HEK293 (cell line): ENCODE measurements at regions not wholly inside any gene's neighbourhood (a gene's known extent, or its start where the extent isn't known, plus 50 kb on each side); places are given as distances from the start of the nearest gene placed in this dataset.

Source experiments
- CTCF ChIA-PET: fragments of 350-600 bp; formaldehyde crosslinking; extraction: SDS; loops from one replicate; lab custom pipeline; 2021; ENCODE audit warnings: antibody characterized with exemption; lab: Yijun Ruan, JAX
- POLR2A ChIA-PET: fragments of 300-600 bp; formaldehyde crosslinking; extraction: SDS; loops from one replicate; lab custom pipeline; 2020; ENCODE audit warnings: antibody characterized with exemption, inconsistent platforms; lab: Yijun Ruan, JAX
- H3K27ac ChIP-seq: fragments of 200-500 bp; sonication (Bioruptor generic); 2 replicates; pipeline ENCODE4 v1.5.1; 2014; ENCODE audit warnings: low read depth, low read length, control low read depth, inconsistent platforms; ENCODE audit errors: extremely low read depth
- H3K36me3 ChIP-seq, 2 experiments: fragments of 200-500 bp in 1 of 2; sonication (Bioruptor generic) in 1 of 2; 1 replicate in 1 of 2; 2 replicates in 1 of 2; pipeline ENCODE4 v1.5.1; 2014 to 2017; ENCODE audit warnings: inconsistent platforms in 2 of 2, low read length in 2 of 2; ENCODE audit not compliant: control insufficient read depth in 2 of 2, insufficient read depth in 1 of 2
- H3K4me1 ChIP-seq: fragments of 200-500 bp; sonication (Bioruptor generic); 2 replicates; pipeline ENCODE4 v1.5.1; 2014; ENCODE audit warnings: mild to moderate bottlenecking, low read length, inconsistent platforms; ENCODE audit not compliant: control insufficient read depth, insufficient read depth
- H3K4me3 ChIP-seq: 2 replicates; pipeline ENCODE4 v1.5.1; 2011; ENCODE audit warnings: low read depth, mild to moderate bottlenecking, control low read depth, low read length, moderate library complexity
- H3K9me3 ChIP-seq: fragments of 200-500 bp; sonication (Bioruptor generic); 2 replicates; pipeline ENCODE4 v1.5.1; 2014; ENCODE audit warnings: low read depth, low read length, inconsistent platforms; ENCODE audit not compliant: control insufficient read depth, insufficient read depth
- BCL6B ChIP-seq: fragments of 450-650 bp; formaldehyde crosslinking; IDR thresholded peaks from 2 replicates; pipeline ENCODE4 v1.5.1; 2017; ENCODE audit warnings: missing biosample characterization, missing genetic modification characterization
- MYNN ChIP-seq: fragments of 450-650 bp; formaldehyde crosslinking; IDR thresholded peaks from 2 replicates; pipeline ENCODE4 v1.5.1; 2016; ENCODE audit warnings: missing biosample characterization, missing genetic modification characterization, borderline replicate concordance
- MZF1 ChIP-seq: fragments of 450-650 bp; formaldehyde crosslinking; IDR thresholded peaks from 2 replicates; pipeline ENCODE4 v1.5.1; 2017; ENCODE audit warnings: missing biosample characterization, missing genetic modification characterization, borderline replicate concordance
- OSR2 ChIP-seq: fragments of 450-650 bp; formaldehyde crosslinking; IDR thresholded peaks from 2 replicates; pipeline ENCODE4 v1.5.1; 2016; ENCODE audit warnings: missing biosample characterization, missing genetic modification characterization
- SCRT2 ChIP-seq: fragments of 450-650 bp; formaldehyde crosslinking; IDR thresholded peaks from 2 replicates; pipeline ENCODE4 v1.5.1; 2016; ENCODE audit warnings: missing biosample characterization, missing genetic modification characterization
- SETDB1 ChIP-seq: IDR thresholded peaks from one replicate; pipeline ENCODE4 v1.6.1; 2017; ENCODE audit warnings: mild to moderate bottlenecking, low read length, moderate library complexity, mixed read lengths; ENCODE audit not compliant: insufficient read length
- TRIM28 ChIP-seq: IDR thresholded peaks from 2 replicates; pipeline ENCODE4 v1.6.1; 2011; ENCODE audit warnings: low read length, control low read depth, borderline replicate concordance
- WT1 ChIP-seq: fragments of 450-650 bp; formaldehyde crosslinking; IDR thresholded peaks from 2 replicates; pipeline ENCODE4 v1.5.1; 2016; ENCODE audit warnings: missing biosample characterization, missing genetic modification characterization
- ZBTB44 ChIP-seq: fragments of 450-650 bp; IDR thresholded peaks from 2 replicates; pipeline ENCODE4 v1.5.1; 2018; ENCODE audit warnings: missing biosample characterization, mild to moderate bottlenecking, missing genetic modification characterization
- ZBTB8A ChIP-seq: fragments of 450-650 bp; formaldehyde crosslinking; IDR thresholded peaks from 2 replicates; pipeline ENCODE4 v1.5.1; 2016; ENCODE audit warnings: missing biosample characterization, missing genetic modification characterization
- ZFHX2 ChIP-seq: fragments of 450-650 bp; formaldehyde crosslinking; conservative IDR thresholded peaks from 2 replicates; pipeline ENCODE4 v1.5.1; 2016; ENCODE audit warnings: missing biosample characterization, missing genetic modification characterization
- ZIC2 ChIP-seq: fragments of 450-650 bp; formaldehyde crosslinking; IDR thresholded peaks from 2 replicates; pipeline ENCODE4 v1.5.1; 2016; ENCODE audit warnings: missing biosample characterization, missing genetic modification characterization
- ZNF18 ChIP-seq: fragments of 450-650 bp; formaldehyde crosslinking; IDR thresholded peaks from 2 replicates; pipeline ENCODE4 v1.5.1; 2016; ENCODE audit warnings: missing biosample characterization, missing genetic modification characterization
- ZNF292 ChIP-seq: fragments of 450-650 bp; formaldehyde crosslinking; IDR thresholded peaks from 2 replicates; pipeline ENCODE4 v1.5.1; 2016; ENCODE audit warnings: low read depth, missing biosample characterization, missing genetic modification characterization, borderline replicate concordance
- ZNF398 ChIP-seq: fragments of 450-650 bp; formaldehyde crosslinking; IDR thresholded peaks from 2 replicates; pipeline ENCODE4 v1.5.1; 2017; ENCODE audit warnings: missing biosample characterization, missing genetic modification characterization
- ZNF521 ChIP-seq: fragments of 450-650 bp; formaldehyde crosslinking; IDR thresholded peaks from 2 replicates; pipeline ENCODE4 v1.5.1; 2017; ENCODE audit warnings: missing biosample characterization, mild to moderate bottlenecking, missing genetic modification characterization
- ZNF529 ChIP-seq: fragments of 450-650 bp; formaldehyde crosslinking; IDR thresholded peaks from 2 replicates; pipeline ENCODE4 v1.5.1; 2017; ENCODE audit warnings: missing genetic modification characterization, missing biosample characterization; ENCODE audit not compliant: insufficient replicate concordance
- ZNF549 ChIP-seq: fragments of 450-650 bp; IDR thresholded peaks from 2 replicates; pipeline ENCODE4 v1.5.1; 2018; ENCODE audit warnings: missing biosample characterization, missing genetic modification characterization, mild to moderate bottlenecking, inconsistent platforms, moderate library complexity
- ZNF624 ChIP-seq: fragments of 450-650 bp; formaldehyde crosslinking; IDR thresholded peaks from 2 replicates; pipeline ENCODE4 v1.5.1; 2017; ENCODE audit warnings: missing biosample characterization, missing genetic modification characterization
- ZNF707 ChIP-seq: fragments of 450-650 bp; formaldehyde crosslinking; IDR thresholded peaks from 2 replicates; pipeline ENCODE4 v1.5.1; 2016; ENCODE audit warnings: missing biosample characterization, missing genetic modification characterization
- ZNF747 ChIP-seq: fragments of 450-650 bp; formaldehyde crosslinking; IDR thresholded peaks from 2 replicates; pipeline ENCODE4 v1.5.1; 2016; ENCODE audit warnings: missing biosample characterization, missing genetic modification characterization
- ZNF843 ChIP-seq: fragments of 450-650 bp; formaldehyde crosslinking; IDR thresholded peaks from 2 replicates; pipeline ENCODE4 v1.5.1; 2016; ENCODE audit warnings: missing biosample characterization, missing genetic modification characterization
- ZSCAN23 ChIP-seq: fragments of 450-650 bp; formaldehyde crosslinking; IDR thresholded peaks from 2 replicates; pipeline ENCODE4 v1.5.1; 2016; ENCODE audit warnings: missing biosample characterization, missing genetic modification characterization
- ZSCAN30 ChIP-seq: fragments of 450-650 bp; IDR thresholded peaks from 2 replicates; pipeline ENCODE4 v1.5.1; 2018; ENCODE audit warnings: missing biosample characterization, mild to moderate bottlenecking, missing genetic modification characterization, moderate library complexity

- Histone ChIP-seq H3K9me3 (no peaks in the 10 kb centered on the region), H3K4me3 (no peak overlapping the region), H3K36me3 (no peaks in the 10 kb centered on the region), H3K4me1 (peaks cover 4% of the 10 kb centered on the region; the same call in 1 of the 2 replicates), H3K27ac (no peak overlapping the region)
- ChIA-PET POLR2A (interaction anchor here (0.6 kb wide), 1 partner anchor 9 kb away, joined by 3 read pairs; no protein-coding TSS in a partner anchor), CTCF (no interaction called here)
- TF ChIP-seq BCL6B (no peak), ZBTB44 (tag by site-specific recombination) (0 out of 2 replicates have a peak, but pooled peaks have one; percentile 20), MZF1 (tag by site-specific recombination) (peak; percentile 47; the same call in 1 of the 2 replicates)
Observed at GRCh38 chr1:87902830-87903229, 574.1 kb downstream of the LMO4 start.

- TF ChIP-seq ZFHX2 (tag by site-specific recombination) (no peak), ZNF292 (tag by site-specific recombination) (no peak), SCRT2 (tag by site-specific recombination) (no peak), ZNF521 (tag by site-specific recombination) (no peak), MYNN (tag by site-specific recombination) (no peak), TRIM28 (no peak), ZNF624 (tag by site-specific recombination) (no peak), ZNF398 (tag by site-specific recombination) (no peak), SETDB1 (no peak), ZBTB8A (tag by site-specific recombination) (no peak), ZIC2 (tag by site-specific recombination) (no peak)
- Histone ChIP-seq H3K36me3 (no peaks in the 10 kb centered on the region), H3K4me1 (peaks cover 4% of the 10 kb centered on the region; the same call in 1 of the 2 replicates), H3K4me3 (no peak overlapping the region), H3K27ac (no peak overlapping the region), H3K9me3 (no peaks in the 10 kb centered on the region)
- CTCF ChIA-PET = no interaction called here
- POLR2A ChIA-PET = interaction anchor here (0.6 kb wide), 1 partner anchor 10 kb away, joined by 3 read pairs; no protein-coding TSS in a partner anchor
Observed at GRCh38 chr1:87903242-87903641, 574.6 kb downstream of the LMO4 start.

- CTCF ChIA-PET = no interaction called here
- no peak overlapping the region for H3K27ac ChIP-seq
- H3K4me1 ChIP-seq = peaks cover 4% of the 10 kb centered on the region; the same call in 1 of the 2 replicates
- no peak overlapping the region for H3K4me3 ChIP-seq
- H3K9me3 ChIP-seq = no peaks in the 10 kb centered on the region
- POLR2A ChIA-PET = no interaction called here
- H3K36me3 ChIP-seq = no peaks in the 10 kb centered on the region
- TF ChIP-seq ZNF549 (tag by site-specific recombination) (no peak), ZNF707 (tag by site-specific recombination) (no peak), ZNF747 (no peak), ZNF529 (tag by site-specific recombination) (no peak), WT1 (peak; percentile 94), OSR2 (tag by site-specific recombination) (peak; percentile 78; the same call in 1 of the 2 replicates), ZSCAN23 (no peak), ZNF843 (peak; percentile 81), ZNF18 (tag by site-specific recombination) (0 out of 2 replicates have a peak, but pooled peaks have one; percentile 32), ZSCAN30 (0 out of 2 replicates have a peak, but pooled peaks have one; percentile 42)
Observed at GRCh38 chr1:87904651-87905050, 576.0 kb downstream of the LMO4 start.
